OCI-LY1 (cell line): ENCODE measurements at regions not wholly inside any gene's neighbourhood (a gene's known extent, or its start where the extent isn't known, plus 50 kb on each side); places are given as distances from the start of the nearest gene placed in this dataset.

ENCODE experiments used
- CTCF ChIP-seq: fragments of 200-600 bp; sonication (generic), shearing (Covaris generic); IDR thresholded peaks from 2 replicates; pipeline ENCODE4 v1.5.1; 2017; ENCODE audit warnings: mild to moderate bottlenecking, antibody characterized with exemption, low read length, moderate library complexity, mixed read lengths
- EZH2 ChIP-seq: fragments of 200-600 bp; sonication (generic), shearing (Covaris generic); IDR thresholded peaks from 2 replicates; pipeline ENCODE4 v1.8.0; 2017; ENCODE audit warnings: borderline replicate concordance, mixed run types, mild to moderate bottlenecking, antibody characterized with exemption, low read length, moderate library complexity, mixed read lengths

GRCh38 chr2:892892-893291 lies 57.8 kb upstream of the SNTG2 start:
- TF ChIP-seq CTCF = no peak
- no peak for TF ChIP-seq EZH2
